ENCODE measurements at regions not wholly inside any gene's neighbourhood (a gene's known extent, or its start where the extent isn't known, plus 50 kb on each side); places are given as distances from the start of the nearest gene placed in this dataset.

DNA sequence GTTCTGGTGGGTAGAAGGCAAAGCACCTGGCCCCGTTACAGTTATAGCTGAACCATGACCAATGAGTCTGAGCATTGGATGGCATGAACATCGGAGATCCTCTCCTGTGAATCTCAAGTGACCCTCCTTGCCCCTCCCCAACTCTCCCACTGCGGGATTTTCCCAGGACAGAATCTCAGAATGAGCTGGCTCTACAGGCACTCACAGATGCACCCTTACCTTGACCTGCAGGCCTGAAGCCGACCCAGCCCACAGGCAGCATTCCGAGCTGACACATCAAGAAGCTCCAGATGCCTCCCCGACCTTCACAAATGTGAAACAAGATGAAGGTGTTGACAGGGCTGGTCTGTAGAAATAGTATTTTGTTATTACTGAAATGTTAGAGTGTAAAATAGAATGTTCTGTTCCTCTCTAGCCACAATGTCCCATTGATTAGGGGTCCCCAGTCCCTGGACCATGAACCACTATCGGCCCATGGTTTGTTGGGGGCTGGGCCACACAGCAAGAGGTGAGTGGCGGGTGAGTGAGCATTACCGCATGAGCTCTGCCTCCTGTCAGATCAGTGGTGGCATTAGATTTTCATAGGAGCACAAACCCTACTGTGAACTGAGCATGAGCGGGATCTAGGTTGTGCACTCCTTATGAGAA lies 263.4 kb downstream of the AUH start:
- TF ChIP-seq, protein P1, sequence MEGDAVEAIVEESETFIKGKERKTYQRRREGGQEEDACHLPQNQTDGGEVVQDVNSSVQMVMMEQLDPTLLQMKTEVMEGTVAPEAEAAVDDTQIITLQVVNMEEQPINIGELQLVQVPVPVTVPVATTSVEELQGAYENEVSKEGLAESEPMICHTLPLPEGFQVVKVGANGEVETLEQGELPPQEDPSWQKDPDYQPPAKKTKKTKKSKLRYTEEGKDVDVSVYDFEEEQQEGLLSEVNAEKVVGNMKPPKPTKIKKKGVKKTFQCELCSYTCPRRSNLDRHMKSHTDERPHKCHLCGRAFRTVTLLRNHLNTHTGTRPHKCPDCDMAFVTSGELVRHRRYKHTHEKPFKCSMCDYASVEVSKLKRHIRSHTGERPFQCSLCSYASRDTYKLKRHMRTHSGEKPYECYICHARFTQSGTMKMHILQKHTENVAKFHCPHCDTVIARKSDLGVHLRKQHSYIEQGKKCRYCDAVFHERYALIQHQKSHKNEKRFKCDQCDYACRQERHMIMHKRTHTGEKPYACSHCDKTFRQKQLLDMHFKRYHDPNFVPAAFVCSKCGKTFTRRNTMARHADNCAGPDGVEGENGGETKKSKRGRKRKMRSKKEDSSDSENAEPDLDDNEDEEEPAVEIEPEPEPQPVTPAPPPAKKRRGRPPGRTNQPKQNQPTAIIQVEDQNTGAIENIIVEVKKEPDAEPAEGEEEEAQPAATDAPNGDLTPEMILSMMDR (IDR thresholded peaks at IDR 0.05), result no peak
- TF ChIP-seq POLR2A (IDR thresholded peaks at IDR 0.05), result no peak
